ENCODE measurements at regions not wholly inside any gene's neighbourhood (a gene's known extent, or its start where the extent isn't known, plus 50 kb on each side); places are given as distances from the start of the nearest gene placed in this dataset.
"Not testable (repeated sequence)": the region's sequence is repeated elsewhere in the genome, so short reads cannot be mapped to it uniquely, and the experiment has no call there.

- not testable (repeated sequence) for TF ChIP-seq CTCF (tag by site-specific recombination; IDR thresholded peaks at IDR 0.05); ZNF501 (tag by site-specific recombination; IDR thresholded peaks at IDR 0.05); YY1 (tag by site-specific recombination; IDR thresholded peaks at IDR 0.05); ATF2 (tag by site-specific recombination; IDR thresholded peaks at IDR 0.05; ENCODE audit: low read depth)
Observed at GRCh38 chr20:29781891-29782290, 1475.6 kb upstream of the DEFB115 start.
